GM19372 (cell line): ENCODE measurements at regions not wholly inside any gene's neighbourhood (a gene's known extent, or its start where the extent isn't known, plus 50 kb on each side); places are given as distances from the start of the nearest gene placed in this dataset.

Experiments
- ATAC-seq: cut with Tn5 transposase; IDR thresholded peaks from one replicate; pipeline ENCODE4 v1.9.1; 2021; ENCODE audit warnings: mild to moderate bottlenecking, low read depth, moderate library complexity; ENCODE audit not compliant: unreplicated experiment

DNA sequence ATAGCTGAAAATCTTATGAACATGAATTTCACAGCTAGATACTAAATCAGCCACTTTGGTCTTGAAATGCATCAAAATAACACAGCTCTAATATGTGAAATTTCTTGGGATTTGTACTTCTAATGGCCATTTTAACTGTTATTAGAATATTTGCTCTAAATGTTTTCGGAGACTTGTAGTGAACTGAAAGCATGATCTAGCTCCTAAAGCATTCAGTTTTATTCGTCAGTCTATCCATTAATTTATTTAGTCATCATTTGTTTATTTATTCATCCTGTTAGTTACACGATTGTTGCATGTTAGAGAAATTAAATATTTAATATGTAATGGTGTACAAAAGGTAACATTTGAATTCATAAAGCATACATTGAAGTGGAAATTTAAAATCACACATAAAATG, 1132.7 kb downstream of the SLITRK1 start:
- ATAC-seq = no peak

GRCh38 chr13:82747958-82748357, 1134.3 kb downstream of the SLITRK1 start:
- ATAC-seq = no peak

DNA sequence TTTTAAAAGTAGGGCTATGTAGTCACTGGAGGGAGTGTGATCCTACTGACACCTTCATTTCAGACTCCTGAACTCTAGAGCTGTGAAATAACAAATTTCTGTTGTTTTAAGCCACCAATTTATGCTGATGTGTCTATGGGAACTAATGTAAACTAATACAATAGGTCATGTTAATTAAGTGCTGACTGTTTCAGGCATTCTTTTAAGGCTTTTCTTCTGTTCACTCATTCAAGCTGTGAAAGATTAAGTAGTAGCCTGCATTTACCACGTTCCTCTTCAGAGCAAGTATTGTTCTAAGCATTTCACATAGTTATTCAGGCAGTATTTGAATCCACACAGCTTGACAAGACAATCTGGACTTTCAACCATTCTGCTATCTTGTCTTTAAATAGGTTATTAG, 1135.0 kb downstream of the SLITRK1 start:
- ATAC-seq = no peak

DNA sequence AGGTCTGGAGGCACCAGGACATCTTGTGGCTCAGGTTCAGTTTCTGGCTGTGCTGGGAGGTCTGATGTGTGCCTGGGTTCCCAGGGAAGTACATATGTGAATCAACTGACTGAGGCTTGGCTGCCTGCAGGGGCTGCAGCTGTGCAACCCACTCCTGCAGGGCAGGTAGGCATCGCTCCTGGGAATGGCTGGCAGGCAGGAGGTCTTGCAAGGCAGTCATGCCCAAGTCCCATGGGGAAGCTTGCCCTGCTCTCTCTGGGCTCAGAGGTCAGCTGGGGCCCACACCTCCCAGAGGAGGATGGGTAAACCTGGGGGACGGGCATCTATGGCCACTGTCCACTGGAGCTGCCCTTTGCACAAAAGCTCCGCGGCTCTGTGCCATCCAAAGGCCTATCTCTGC, 1141.8 kb downstream of the SLITRK1 start:
- no peak for ATAC-seq

GRCh38 chr13:82739881-82740280, 1142.4 kb downstream of the SLITRK1 start:
- no peak for ATAC-seq

GRCh38 chr13:82729401-82729800, 1152.9 kb downstream of the SLITRK1 start:
- ATAC-seq = no peak

DNA sequence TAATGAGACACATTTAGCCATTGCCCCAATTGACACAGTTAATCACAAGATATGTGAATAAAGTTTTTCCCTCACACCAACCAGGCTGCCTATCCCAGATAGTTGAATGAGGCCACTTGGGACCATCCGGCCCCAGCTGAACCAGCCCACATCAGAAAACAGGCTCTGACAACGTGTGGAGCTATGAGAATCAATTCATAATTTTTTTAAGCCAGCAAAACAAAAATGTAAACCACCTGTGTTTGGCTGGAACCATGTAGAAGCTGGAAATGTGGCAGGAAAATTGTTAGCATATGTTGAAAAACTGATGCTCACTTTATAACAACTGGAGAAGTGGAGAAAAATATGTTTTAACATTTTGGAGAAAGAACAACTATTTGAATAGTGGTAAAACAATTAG, 1161.3 kb downstream of the SLITRK1 start:
- ATAC-seq = no peak

GRCh38 chr13:82719987-82720386, 1162.3 kb downstream of the SLITRK1 start:
- ATAC-seq = no peak

DNA sequence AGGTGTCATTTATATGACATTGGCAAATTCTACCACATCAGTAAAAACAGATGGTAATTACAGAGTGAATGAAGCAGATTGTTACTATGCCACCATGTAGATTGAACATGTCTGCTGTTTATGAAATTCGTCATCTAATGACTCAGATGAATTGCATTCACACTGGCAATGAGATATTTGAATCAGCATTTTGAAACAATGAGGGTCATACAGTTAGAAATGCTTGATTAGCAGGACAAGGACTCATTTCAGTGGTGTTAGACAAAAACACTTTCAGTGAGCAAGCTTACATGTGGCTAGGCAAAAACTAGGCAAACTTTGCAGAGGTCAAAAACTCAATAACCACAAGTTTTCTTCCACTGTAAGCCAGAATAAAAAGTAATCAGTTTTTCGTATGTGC, 1165.0 kb downstream of the SLITRK1 start:
- no peak for ATAC-seq

DNA sequence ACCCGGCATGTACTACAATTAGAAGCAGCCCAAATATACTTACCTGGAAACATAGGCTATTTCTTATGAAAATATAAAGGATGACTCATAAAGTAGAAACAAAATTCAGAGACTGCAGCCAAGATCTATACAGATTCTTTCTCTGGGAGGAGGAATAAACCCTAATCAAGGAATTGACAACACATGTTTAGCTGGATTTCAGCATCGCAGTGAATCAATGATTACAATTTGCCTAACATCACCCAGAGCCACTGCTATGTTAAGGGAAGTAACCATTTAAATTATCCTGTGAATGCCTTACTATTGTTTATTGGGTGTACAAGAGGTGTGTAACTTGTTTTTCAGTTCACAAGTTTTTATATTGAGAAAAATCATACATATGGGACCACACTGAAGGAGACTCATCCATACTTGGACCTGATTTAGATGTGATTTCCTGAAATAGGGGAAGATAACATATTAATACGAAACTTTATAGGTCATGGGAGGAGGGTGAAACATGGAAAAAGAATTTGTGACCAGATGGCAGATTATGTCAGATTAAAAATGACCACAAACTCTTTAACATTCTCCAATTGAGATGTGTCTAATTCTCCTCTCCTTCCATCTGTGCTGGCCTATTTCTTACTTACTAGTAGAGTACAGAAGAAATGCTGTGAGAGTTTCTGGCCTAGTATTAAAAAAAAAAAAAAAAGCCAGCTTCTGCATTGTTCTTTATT, 1168.4 kb downstream of the SLITRK1 start:
- ATAC-seq = no peak

GRCh38 chr13:82702513-82702912, 1179.8 kb downstream of the SLITRK1 start:
- ATAC-seq = no peak

- ATAC-seq = no peak
These were observed 1181.3 kb downstream of the SLITRK1 start for GRCh38 chr13:82701020-82701419.

DNA sequence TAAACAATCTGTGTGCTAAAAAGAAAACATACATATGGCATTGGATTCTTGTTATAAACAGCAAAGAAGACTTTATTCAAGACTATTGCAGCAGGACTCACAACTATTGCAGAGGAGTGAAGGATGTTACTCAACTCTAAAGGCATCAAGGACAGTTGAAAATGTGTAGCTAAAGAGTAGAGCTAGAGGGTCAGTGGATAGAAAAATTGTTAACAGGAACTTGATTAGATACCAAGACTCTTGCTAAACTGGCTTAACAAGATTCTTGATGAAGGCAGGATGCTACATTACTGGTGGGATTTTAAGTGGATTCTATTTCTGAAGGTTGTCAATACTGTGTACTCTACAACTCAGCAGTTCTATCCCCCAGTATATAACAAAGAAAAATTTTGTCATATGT, 1183.3 kb downstream of the SLITRK1 start:
- ATAC-seq = no peak

- ATAC-seq = no peak
These were observed 1183.9 kb downstream of the SLITRK1 start for GRCh38 chr13:82698383-82698782.

- ATAC-seq = no peak
These were observed 1188.7 kb downstream of the SLITRK1 start for GRCh38 chr13:82693607-82694006.

GRCh38 chr13:82688400-82688994, 1193.8 kb downstream of the SLITRK1 start:
- peak; percentile 81 for ATAC-seq

DNA sequence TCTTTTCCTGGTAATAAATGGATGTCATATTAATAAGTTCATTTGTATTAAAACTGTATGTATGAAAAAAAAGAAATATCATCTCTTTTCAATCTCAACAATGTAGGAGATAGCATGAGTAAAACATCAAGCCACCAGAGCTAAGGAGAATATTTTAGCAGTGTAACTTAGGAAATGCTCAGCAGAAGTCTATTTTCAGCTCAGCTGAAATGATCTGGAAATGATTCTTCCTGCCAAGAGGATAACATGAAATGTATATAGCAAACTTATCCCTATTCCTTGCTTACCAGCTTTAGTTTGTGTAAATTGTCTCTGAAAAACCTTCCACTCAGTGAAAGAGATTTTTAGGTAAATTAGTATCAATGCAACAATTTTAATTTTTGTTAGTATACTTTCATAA, 1194.4 kb downstream of the SLITRK1 start:
- ATAC-seq = peak; percentile 2

DNA sequence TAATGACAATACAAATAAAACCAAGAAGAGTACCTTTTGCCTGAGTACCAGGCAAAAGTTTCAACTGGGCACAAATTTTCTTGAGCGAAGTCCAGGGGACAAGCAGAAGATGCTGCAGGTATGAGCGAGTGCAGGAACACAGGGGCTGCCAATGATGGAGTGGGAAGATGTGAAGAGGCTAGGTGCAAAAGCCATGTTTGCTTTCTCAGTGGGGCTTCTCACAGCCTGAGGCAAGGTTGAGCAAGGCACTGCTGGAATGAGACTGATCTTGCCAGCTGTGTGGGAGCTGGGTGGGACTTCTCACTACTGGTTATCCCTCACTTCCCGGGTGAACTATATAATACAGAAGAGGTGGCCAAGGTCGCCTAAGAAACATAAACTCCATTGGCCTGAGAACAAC, 1200.7 kb downstream of the SLITRK1 start:
- no peak for ATAC-seq

GRCh38 chr13:82678052-82678451, 1204.2 kb downstream of the SLITRK1 start:
- no peak for ATAC-seq

DNA sequence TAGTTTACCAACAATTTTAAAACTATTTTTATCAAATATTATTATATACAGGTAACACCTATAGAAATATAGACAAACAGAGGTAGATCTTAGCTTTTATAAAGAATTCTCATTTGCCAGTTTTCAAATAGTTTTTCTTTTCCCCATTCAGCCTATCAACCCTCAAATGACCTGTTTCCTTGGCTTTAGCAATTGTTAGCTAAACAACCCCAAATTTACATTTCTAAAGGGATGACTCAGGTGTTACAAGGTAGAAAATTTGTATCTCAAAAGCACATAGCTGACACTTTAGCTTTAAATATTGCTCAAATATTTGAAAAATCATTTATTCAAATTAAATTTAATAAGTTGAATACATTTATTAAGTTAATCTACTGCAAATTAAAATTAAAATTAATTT, 1207.2 kb downstream of the SLITRK1 start:
- no peak for ATAC-seq

DNA sequence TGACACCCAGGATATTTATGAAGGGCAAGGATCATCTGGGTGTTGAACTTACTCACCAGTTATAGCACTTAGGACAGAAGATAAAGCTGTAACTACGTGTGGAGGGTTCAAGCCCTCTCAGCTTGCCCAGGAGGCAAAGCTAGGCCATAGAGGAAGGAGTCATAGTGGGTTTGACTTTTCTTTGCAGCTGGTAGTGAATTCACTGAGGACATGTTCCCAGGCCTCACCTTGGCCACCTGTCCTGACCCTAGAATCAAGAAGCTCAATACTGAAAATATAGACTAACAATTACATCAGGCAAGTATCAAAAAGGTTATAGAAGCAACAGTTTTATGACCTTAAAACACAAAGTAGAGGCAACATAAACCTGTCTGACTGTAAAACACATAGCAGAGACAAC, 1207.7 kb downstream of the SLITRK1 start:
- no peak for ATAC-seq

GRCh38 chr13:82672248-82672647, 1210.0 kb downstream of the SLITRK1 start:
- no peak for ATAC-seq
